ENCODE measurements at regions not wholly inside any gene's neighbourhood (a gene's known extent, or its start where the extent isn't known, plus 50 kb on each side); places are given as distances from the start of the nearest gene placed in this dataset.

GRCh38 chr9:129561594-129562281 is 59.2 kb downstream of the C9orf50 start:
- Histone ChIP-seq H3K4me1 (peaks cover 20 to 38% (median 34%) of the 10 kb centered on the region in 4 donors), H3K9me3 (no peaks in the 10 kb centered on the region), H3K27ac (peak overlapping the region in 2 of 5 donors; percentile 18 to 20), H3K36me3 (no peaks in the 10 kb centered on the region), H3K4me3 (no peak overlapping the region), H3K27me3 (no peaks in the 10 kb centered on the region)
- DNase-seq, result peak; percentile 55 to 83
- intact Hi-C loops (cut with DNase I; ENCODE audit: low total_unique reads), result no loop called here
- 38 to 52% (median 41%) methylated on average over 22 to 28 of the region's 28 CpGs for WGBS, 5 donors
- no peak for TF ChIP-seq POLR2A (IDR thresholded peaks at IDR 0.05)
- TF ChIP-seq CTCF (IDR thresholded peaks at IDR 0.05), result no peak
- TF ChIP-seq EP300 (IDR thresholded peaks at IDR 0.05), result no peak
- no peak for TF ChIP-seq POLR2AphosphoS5 (IDR thresholded peaks at IDR 0.05)

DNA sequence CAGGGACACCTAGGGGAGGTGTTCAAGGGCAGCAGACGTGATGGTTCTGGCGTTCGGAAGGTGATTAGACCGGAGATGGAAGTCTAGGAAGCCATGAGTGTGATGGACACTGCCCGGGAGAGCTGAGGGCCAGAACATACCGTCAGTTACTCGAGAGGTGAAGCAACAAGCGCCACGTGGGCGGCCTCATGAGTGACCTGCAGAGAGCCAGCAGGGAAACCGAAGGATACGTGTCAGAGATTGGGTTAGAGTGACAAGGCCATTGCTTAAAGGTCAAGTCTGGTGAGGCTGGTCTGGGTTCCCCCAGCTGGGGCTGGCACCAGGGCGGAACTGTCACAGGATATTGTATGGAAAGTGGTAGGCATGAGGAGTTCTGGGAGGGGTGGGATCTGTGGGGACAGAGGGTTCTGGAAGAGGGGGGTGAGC is 60.0 kb downstream of the C9orf50 start:
- DNase-seq, result no peak
- intact Hi-C loops (cut with DNase I; ENCODE audit: low total_unique reads), result no loop called here
- 86 to 88% (median 87%) methylated on average over 13 of the region's 13 CpGs for WGBS, 5 donors
- no peaks in the 10 kb centered on the region for H3K36me3 ChIP-seq
- no peak for TF ChIP-seq CTCF (IDR thresholded peaks at IDR 0.05)
- TF ChIP-seq POLR2AphosphoS5 (IDR thresholded peaks at IDR 0.05), result no peak
- no peak for TF ChIP-seq EP300 (IDR thresholded peaks at IDR 0.05)
- TF ChIP-seq POLR2A (IDR thresholded peaks at IDR 0.05), result no peak
- H3K4me3 ChIP-seq, result no peak overlapping the region
- peaks cover 20 to 42% (median 34%) of the 10 kb centered on the region in 4 donors for H3K4me1 ChIP-seq
- H3K27me3 ChIP-seq, result no peaks in the 10 kb centered on the region
- H3K9me3 ChIP-seq, result no peaks in the 10 kb centered on the region
- no peak overlapping the region for H3K27ac ChIP-seq

DNA sequence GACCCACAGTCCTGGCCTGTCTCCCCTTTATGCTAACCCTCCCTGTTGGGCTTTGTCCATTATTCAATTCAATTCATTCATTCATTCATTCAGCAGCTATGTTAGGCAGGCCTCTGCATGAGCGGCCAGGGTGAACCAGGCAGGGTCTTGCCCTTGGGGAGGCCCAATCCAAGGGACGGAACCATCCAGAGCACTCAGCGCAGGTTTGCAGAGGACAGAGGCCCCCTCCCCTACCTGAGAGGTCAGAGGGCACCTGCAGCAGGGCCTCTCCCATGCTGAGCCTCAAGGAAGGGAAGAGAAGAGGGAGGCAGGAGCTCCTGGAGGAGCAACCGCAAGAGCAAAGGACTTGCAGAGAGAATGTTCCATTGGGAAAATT is 61.4 kb downstream of the C9orf50 start:
- TF ChIP-seq EP300 (IDR thresholded peaks at IDR 0.05), result no peak
- TF ChIP-seq POLR2AphosphoS5 (IDR thresholded peaks at IDR 0.05), result no peak
- Histone ChIP-seq H3K9me3 (no peaks in the 10 kb centered on the region), H3K4me1 (peaks cover 20 to 42% (median 34%) of the 10 kb centered on the region in 4 donors), H3K27me3 (no peaks in the 10 kb centered on the region), H3K27ac (peak overlapping the region in 2 of 5 donors; percentile 12 to 42), H3K36me3 (no peaks in the 10 kb centered on the region), H3K4me3 (no peak overlapping the region)
- 83 to 95% (median 91%) methylated on average over 4 of the region's 4 CpGs for WGBS, 5 donors
- intact Hi-C loops (cut with DNase I; ENCODE audit: low total_unique reads), result no loop called here
- DNase-seq, result no peak

DNA sequence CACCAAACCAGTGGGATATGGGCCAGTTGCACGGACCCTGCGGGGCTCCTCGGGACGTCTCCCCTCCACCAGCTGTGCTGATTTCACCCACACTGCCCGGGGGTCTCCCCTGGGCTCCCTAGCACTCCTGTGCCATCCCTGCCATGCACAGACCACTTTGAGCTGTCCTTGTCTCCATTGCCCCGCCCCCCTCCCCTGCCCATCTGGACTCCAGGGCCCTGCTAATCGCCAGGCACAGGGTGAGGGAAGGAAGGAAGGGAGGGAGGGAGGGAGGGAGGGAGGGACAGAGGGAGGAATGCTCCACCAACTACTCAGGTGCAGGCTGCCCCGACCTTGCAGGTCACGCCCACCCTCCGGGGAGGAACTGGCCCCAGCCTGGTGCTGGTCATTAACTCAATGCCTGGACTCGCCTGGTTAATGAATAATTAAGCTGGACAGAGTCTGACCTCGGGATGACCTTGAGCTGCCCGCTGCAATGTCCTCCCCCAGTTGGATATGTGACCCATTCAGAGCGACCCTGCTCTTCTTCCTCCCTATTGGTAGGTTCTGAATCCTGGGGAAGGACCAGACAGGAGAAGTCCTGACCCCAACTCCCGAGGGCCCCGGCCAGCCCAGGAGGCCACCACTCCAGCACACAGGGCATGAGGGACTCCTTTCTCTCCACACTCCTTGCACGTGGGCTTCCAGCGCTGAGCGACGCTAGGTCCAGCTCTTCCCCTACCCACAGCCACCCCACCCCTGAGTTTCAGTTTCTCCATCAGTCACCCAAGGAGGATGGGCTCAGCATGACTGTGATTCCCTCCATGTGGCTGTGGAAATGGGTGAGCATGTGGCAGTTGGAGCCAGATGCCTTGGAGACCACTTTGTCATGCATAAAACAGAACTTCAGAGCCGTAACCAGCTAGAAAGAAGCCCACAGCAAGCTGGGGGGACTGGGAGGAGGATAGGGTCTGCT is 62.1 kb downstream of the C9orf50 start:
- intact Hi-C loops (cut with DNase I; ENCODE audit: low total_unique reads), result no loop called here
- Histone ChIP-seq H3K36me3 (no peaks in the 10 kb centered on the region), H3K4me1 (peaks cover 20 to 42% (median 34%) of the 10 kb centered on the region in 4 donors), H3K27me3 (no peaks in the 10 kb centered on the region), H3K9me3 (no peaks in the 10 kb centered on the region), H3K4me3 (no peak overlapping the region), H3K27ac (peak overlapping the region in 3 of 5 donors; percentile 14 to 56 (median 44))
- TF ChIP-seq EP300 (IDR thresholded peaks at IDR 0.05) (no peak), CTCF (IDR thresholded peaks at IDR 0.05) (no peak), POLR2AphosphoS5 (IDR thresholded peaks at IDR 0.05) (no peak), POLR2A (IDR thresholded peaks at IDR 0.05) (no peak)
- DNase-seq, result peak; percentile 61 to 79
- 46 to 76% (median 56%) methylated on average over 10 to 21 of the region's 21 CpGs for WGBS, 5 donors
